Endodermal cell (in vitro differentiated cells): ENCODE measurements at regions not wholly inside any gene's neighbourhood (a gene's known extent, or its start where the extent isn't known, plus 50 kb on each side); places are given as distances from the start of the nearest gene placed in this dataset.

Experiments used
- DNase-seq: peaks from one replicate; pipeline ENCODE4 v3.0.0-alpha.2; 2017
- H3K27ac ChIP-seq: 2 replicates; pipeline ENCODE4 v1.5.1; 2013; ENCODE audit warnings: mild to moderate bottlenecking, low read depth, low read length, moderate library complexity
- H3K27me3 ChIP-seq: 2 replicates; pipeline ENCODE4 v1.6.1; 2013; ENCODE audit warnings: mild to moderate bottlenecking, low read length, moderate library complexity; ENCODE audit not compliant: insufficient read depth, control insufficient read depth, poor library complexity, severe bottlenecking
- H3K36me3 ChIP-seq: 2 replicates; pipeline ENCODE4 v1.7.0; 2013; ENCODE audit warnings: mild to moderate bottlenecking, low read length, moderate library complexity; ENCODE audit not compliant: control insufficient read depth, insufficient read depth
- H3K4me1 ChIP-seq: one replicate; pipeline ENCODE4 v1.7.0; 2013; ENCODE audit warnings: low read length; ENCODE audit not compliant: control insufficient read depth, insufficient read depth
- H3K4me3 ChIP-seq: 2 replicates; pipeline ENCODE4 v1.5.1; 2013; ENCODE audit warnings: mild to moderate bottlenecking, low read length, moderate library complexity
- H3K9ac ChIP-seq: 2 replicates; pipeline ENCODE4 v1.6.1; 2013; ENCODE audit warnings: mild to moderate bottlenecking, low read length, moderate library complexity; ENCODE audit not compliant: poor library complexity, severe bottlenecking; ENCODE audit errors: extremely low read depth
- H3K9me3 ChIP-seq: 2 replicates; pipeline ENCODE4 v1.6.1; 2013; ENCODE audit warnings: mild to moderate bottlenecking, low read length, moderate library complexity; ENCODE audit not compliant: control insufficient read depth
- H3K27ac Mint-ChIP-seq: 2 replicates; pipeline ENCODE4 v1.8.0; 2020; ENCODE audit warnings: mixed read lengths
- H3K27me3 Mint-ChIP-seq: 2 replicates; pipeline ENCODE4 v1.8.0; 2021; ENCODE audit warnings: mild to moderate bottlenecking, mixed read lengths; ENCODE audit not compliant: insufficient read depth
- H3K36me3 Mint-ChIP-seq: 2 replicates; pipeline ENCODE4 v1.8.0; 2020; ENCODE audit warnings: low read depth, mixed read lengths
- H3K4me1 Mint-ChIP-seq: 2 replicates; pipeline ENCODE4 v1.8.0; 2020; ENCODE audit warnings: mixed read lengths
- H3K4me3 Mint-ChIP-seq: 2 replicates; pipeline ENCODE4 v1.8.0; 2020; ENCODE audit warnings: mild to moderate bottlenecking, moderate library complexity, mixed read lengths
- H3K9me3 Mint-ChIP-seq: 2 replicates; pipeline ENCODE4 v1.8.0; 2020; ENCODE audit warnings: mild to moderate bottlenecking, mixed read lengths
- CTCF ChIP-seq: fragments of 200-600 bp; sonication (generic); conservative IDR thresholded peaks from 2 replicates; pipeline ENCODE4 v1.5.0; 2021; ENCODE audit warnings: antibody characterized with exemption, mild to moderate bottlenecking
- WGBS, 2 experiments: methylation state at CpG; one replicate each; pipeline versions ENCODE4 v1.1.5 to v1.1.7; 2013; ENCODE audit warnings: missing lambda C conversion rate in 2 of 2, mixed read lengths in 1 of 2; ENCODE audit not compliant: insufficient coverage in 1 of 2, insufficient read length in 1 of 2; 5-methylcytosine and 5-hydroxymethylcytosine counted together

DNA sequence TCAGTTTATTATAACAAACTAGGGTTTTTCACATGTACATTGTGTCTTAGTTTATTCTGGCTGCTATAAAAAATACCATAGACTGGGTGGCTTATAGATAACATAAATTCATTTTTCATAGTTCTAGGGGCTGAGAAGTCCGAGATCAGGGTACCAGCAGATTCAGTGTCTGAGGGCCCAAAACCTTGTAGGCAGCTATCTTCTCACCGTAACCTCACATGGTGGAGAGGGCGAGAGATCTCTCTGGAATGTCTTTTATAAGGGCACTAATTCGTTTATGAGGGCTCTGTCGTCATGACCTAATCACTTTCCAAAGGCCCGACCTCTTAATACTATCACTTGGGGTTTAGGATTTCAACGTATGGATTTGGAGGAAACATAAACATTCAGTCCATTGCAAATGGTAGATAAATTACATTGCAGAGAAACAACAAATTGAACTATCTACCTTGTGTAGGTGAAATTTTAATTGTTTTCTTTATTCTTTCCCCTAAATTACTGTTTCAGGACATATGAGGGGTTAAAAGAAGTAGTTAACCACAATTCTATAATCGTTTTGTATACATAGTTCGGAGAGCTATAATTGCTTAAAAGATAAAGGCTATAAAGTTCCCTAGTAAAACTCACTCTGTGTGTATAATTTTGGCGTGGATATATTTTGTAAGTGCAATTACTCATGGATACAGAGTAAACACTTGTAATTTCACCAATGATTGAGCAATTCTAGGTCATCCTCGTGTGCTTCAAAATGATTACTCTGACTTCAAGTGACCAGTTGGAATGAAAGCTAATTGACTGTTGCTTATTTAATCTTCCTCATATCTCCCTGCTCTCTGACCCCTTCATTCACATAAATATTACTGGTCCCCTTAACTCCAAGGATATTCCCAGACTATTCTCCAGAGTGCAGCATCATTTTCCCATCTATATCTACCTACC is 247.5 kb upstream of the TMEM161B start:
- no peak overlapping the region for H3K27ac Mint-ChIP-seq
- TF ChIP-seq CTCF: no peak
- no peaks in the 10 kb centered on the region for H3K4me1 Mint-ChIP-seq
- no peak overlapping the region for H3K4me3 Mint-ChIP-seq
- no peaks in the 10 kb centered on the region for H3K9me3 ChIP-seq
- no peaks in the 10 kb centered on the region for H3K36me3 Mint-ChIP-seq
- no peak overlapping the region for H3K4me3 ChIP-seq
- no peak overlapping the region for H3K27ac ChIP-seq
- H3K9me3 Mint-ChIP-seq: no peaks in the 10 kb centered on the region
- no peaks in the 10 kb centered on the region for H3K27me3 ChIP-seq
- no peaks in the 10 kb centered on the region for H3K4me1 ChIP-seq
- H3K27me3 Mint-ChIP-seq: no peaks in the 10 kb centered on the region
- no peak for DNase-seq
- H3K36me3 ChIP-seq: no peaks in the 10 kb centered on the region
- H3K9ac ChIP-seq: no peak overlapping the region
- whole genome bisulfite sequencing, 2 experiments: 88 to 92% methylated on average over 8 to 11 of the region's 11 CpGs

DNA sequence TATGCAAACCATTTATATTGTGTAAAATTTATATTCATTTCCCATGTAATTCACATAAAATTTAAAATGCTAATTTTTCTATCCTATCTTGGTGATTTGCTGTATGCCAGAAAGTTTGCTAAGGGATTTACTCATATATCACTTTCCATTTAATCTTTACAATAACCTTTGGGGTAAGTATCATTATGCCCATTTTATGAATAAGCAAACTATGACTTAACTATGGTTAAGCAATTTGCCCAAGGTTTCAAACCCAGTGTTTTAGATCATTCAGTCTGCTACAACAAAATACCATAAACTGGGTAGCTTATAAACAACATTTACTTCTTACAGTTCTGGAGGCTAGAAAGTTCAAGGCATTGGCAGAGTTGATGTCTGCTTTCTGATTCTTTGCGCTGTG is 246.4 kb upstream of the TMEM161B start:
- 96 to 100% methylated on average over 1 of the region's 1 CpG for WGBS, 2 experiments

GRCh38 chr5:88509403-88509802 is 240.8 kb upstream of the TMEM161B start:
- peaks cover 3% of the 10 kb centered on the region for H3K27me3 Mint-ChIP-seq
- H3K36me3 ChIP-seq: no peaks in the 10 kb centered on the region
- H3K9me3 ChIP-seq: no peaks in the 10 kb centered on the region
- 25 to 72% methylated on average over 2 to 3 of the region's 3 CpGs for WGBS, 2 experiments
- H3K4me3 ChIP-seq: no peak overlapping the region
- H3K36me3 Mint-ChIP-seq: no peaks in the 10 kb centered on the region
- DNase-seq: no peak
- no peaks in the 10 kb centered on the region for H3K27me3 ChIP-seq
- H3K4me1 Mint-ChIP-seq: peaks cover 5% of the 10 kb centered on the region
- no peaks in the 10 kb centered on the region for H3K9me3 Mint-ChIP-seq
- no peak overlapping the region for H3K9ac ChIP-seq
- H3K4me1 ChIP-seq: no peaks in the 10 kb centered on the region
- no peak overlapping the region for H3K4me3 Mint-ChIP-seq
- H3K27ac Mint-ChIP-seq: no peak overlapping the region
- TF ChIP-seq CTCF: no peak
- no peak overlapping the region for H3K27ac ChIP-seq

More for the DNA sequence above, 246.4 kb upstream of the TMEM161B start:
- no peak overlapping the region for H3K4me3 ChIP-seq
- no peaks in the 10 kb centered on the region for H3K4me1 Mint-ChIP-seq
- H3K9ac ChIP-seq: no peak overlapping the region
- no peaks in the 10 kb centered on the region for H3K9me3 Mint-ChIP-seq
- no peaks in the 10 kb centered on the region for H3K9me3 ChIP-seq
- no peaks in the 10 kb centered on the region for H3K27me3 ChIP-seq
- H3K4me3 Mint-ChIP-seq: no peak overlapping the region
- TF ChIP-seq CTCF: no peak
- H3K36me3 Mint-ChIP-seq: no peaks in the 10 kb centered on the region
- no peaks in the 10 kb centered on the region for H3K27me3 Mint-ChIP-seq
- DNase-seq: no peak
- no peaks in the 10 kb centered on the region for H3K36me3 ChIP-seq
- H3K4me1 ChIP-seq: no peaks in the 10 kb centered on the region
- no peak overlapping the region for H3K27ac ChIP-seq
- H3K27ac Mint-ChIP-seq: no peak overlapping the region
